ENCODE measurements at regions not wholly inside any gene's neighbourhood (a gene's known extent, or its start where the extent isn't known, plus 50 kb on each side); places are given as distances from the start of the nearest gene placed in this dataset.

- no peak for DNase-seq
Observed at GRCh38 chr5:168238463-168238862, 53.0 kb upstream of the WWC1 start.

DNA sequence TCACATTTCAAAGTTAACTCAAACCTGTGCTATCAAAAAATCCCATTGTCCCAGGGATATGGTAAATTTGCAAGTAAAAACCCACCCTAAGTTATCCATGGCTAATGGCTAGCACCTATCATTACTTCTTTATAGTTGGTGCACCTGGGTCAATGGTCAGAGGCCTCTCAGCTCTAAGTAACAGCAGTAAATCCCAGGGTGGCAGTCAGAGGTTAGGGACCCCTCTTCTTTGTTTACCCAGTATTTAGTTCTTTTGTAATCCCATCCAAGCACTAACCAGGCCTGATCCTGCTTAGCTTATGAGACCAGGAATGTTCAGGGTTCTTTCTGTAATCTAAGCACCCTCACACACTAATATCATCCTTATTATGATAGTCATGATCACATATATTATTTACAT lies 52.1 kb upstream of the WWC1 start:
- DNase-seq: no peak
